GM21447 (cell line): ENCODE measurements at regions not wholly inside any gene's neighbourhood (a gene's known extent, or its start where the extent isn't known, plus 50 kb on each side); places are given as distances from the start of the nearest gene placed in this dataset.
"Not testable (repeated sequence)": the region's sequence is repeated elsewhere in the genome, so short reads cannot be mapped to it uniquely, and the experiment has no call there.

Experiments
- ATAC-seq: cut with Tn5 transposase; IDR thresholded peaks from one replicate; pipeline ENCODE4 v1.9.1; 2021; ENCODE audit not compliant: unreplicated experiment

DNA sequence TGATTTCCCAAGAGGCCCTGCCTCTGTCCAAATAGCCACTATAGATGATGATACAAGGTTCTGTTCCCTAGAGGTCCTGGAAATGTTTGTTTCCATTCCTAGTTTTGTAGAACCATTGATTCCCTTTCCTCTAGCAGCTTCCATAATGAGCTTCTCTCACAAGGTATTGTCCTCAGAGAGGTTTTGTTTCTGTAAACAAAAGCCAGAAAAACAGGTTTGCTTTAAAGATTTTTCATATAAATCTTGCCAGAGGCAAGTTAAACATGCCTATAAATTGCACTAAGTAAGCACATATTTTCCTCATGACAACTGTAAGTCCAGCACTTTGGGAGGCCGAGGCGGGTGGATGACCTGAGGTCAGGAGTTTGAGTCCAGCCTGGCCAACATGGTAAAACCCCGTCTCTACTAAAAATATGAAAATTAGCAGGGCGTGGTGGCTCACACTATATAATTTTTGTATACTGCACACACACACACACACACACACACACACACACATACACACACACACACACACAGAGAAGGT is 1787.7 kb downstream of the EFNA5 start:
- ATAC-seq: no peak

DNA sequence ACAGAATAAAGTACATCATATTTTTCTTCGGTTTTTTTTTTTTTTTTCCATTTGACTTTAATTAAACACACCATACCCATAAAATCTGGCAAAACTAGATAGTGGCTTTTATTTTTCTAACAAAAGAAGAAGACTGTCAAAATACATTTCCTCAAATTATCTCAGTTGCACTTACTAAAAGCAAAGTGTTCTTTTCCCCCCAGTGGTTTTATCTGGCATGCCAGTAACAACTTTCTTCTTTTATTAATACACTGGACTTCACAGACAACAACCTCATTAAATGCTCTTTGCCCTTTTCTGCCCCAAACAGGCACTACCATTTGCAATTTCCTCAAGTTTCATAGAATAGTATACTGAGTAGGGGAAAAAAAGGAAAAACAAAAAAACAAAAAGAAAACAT is 1792.3 kb downstream of the EFNA5 start:
- no peak for ATAC-seq

DNA sequence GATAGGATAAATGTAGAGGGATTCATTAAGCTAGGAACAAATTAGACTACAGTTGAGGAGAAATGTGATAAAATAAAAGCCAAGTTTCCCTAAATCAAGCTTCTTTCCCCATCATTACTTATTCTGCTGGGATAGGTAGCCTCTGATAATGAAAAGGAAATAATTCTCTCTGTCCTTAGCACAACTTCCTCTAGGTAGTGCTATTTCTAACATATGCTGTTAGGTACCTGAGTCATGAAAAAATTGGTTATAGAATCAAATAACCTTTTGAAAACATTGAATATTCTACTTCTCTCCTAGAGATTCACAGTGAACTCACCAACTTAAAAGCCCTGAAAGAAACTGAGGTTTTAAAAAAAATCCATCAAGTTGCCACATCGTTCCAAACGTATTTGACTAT is 1793.1 kb downstream of the EFNA5 start:
- no peak for ATAC-seq

DNA sequence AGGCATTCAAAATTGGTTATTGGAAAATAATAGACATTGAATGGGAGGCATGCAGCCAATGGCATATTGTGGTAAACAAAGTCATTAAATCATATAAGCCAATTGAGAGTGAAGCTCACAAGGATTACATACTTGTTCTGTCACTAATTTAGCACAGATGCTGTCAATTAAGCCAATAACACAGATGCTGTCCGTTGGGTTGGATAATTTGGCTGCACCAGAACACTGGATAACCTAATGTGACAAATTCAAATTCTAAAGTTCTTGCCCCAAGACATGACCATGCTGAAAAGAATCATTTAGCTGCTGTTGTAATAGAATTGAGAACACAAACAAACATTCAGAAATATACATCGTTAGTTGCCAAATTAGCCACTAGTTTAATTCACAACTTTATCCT is 1796.4 kb downstream of the EFNA5 start:
- ATAC-seq: no peak

DNA sequence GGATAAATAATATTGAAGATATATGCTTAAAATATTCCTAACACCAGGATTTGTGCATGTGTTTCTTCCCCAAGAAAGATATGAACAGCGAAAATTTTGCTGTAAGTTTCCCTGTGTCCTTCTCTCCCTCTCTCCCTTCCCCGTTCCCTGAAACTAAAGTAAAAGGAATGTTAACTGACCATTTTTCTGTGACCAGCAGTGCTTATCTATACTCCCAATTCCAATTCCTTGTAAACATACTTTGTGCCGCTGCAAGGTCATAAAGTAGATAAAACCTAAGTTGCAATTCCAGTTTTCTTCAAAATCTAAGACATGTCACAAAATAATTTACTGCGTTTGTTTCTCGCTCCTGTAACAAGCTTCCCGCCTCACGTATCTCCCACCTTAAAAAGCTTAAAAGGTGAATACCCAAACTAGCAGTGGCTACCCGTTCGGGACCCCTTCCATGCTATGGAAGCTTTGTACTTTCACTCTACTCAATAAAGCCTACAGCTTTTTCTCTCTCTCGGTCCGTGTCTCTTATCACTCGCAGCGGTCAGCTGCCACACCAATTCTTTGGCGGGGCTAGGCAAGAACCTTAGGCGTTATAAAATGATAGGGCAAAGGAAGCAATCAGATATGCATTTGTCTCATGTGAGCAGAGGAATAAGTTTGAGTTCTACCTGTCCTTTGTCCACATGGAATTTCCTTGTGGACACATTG is 1798.0 kb downstream of the EFNA5 start:
- ATAC-seq: no peak

DNA sequence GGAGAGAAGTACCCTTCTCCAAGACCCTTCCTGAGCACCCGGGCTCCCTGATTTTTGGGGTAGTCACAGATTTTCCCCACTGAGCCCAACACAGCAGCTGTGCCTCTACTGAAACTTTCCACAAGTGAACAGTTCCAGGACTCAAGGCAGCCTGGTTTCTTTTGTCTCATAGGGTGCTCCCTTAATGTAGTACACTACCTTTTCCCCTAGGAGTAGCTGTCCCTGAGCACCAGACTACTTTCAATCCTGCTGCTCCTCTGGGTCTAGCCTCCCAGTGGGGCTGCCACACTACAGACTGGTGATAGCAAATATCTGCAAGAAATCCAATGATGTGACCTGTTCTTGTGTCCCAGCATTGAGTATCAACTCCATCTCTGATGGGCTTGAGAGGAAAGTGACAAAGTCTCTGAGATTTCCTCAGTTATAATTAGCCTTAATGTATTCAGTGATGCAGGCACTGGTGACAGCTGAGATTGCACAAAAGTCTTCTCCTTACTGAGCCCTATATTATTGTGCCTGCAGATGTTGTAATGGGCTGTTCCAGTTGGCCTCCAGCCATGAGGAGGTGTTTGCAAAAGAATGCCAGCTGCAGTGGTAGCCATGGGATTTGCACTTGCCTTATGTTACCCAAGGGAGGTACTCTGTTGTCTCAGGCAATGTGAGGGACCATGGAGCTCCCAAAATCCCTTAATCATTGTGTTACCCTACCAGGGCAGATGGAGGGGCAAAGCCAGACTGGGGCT is 1802.5 kb downstream of the EFNA5 start:
- no peak for ATAC-seq

DNA sequence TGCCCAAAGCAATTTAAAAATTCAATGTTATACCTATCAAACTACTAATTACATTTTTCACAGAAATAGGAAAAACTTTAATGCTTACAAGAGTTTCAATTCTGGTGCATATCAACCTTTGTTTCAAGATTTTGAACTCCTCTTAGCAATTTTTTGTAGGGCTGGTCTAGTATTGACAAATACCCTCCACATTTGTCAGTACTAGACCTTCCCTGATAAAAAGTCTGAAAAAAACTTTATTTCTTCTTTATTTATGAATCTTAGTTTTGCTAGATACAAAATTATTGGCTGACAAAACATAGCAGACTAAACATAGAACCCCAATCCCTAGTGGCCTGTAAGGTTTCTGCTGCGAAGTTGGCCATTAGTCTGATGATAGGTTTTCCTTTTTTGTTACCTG is 1804.9 kb downstream of the EFNA5 start:
- ATAC-seq: no peak

DNA sequence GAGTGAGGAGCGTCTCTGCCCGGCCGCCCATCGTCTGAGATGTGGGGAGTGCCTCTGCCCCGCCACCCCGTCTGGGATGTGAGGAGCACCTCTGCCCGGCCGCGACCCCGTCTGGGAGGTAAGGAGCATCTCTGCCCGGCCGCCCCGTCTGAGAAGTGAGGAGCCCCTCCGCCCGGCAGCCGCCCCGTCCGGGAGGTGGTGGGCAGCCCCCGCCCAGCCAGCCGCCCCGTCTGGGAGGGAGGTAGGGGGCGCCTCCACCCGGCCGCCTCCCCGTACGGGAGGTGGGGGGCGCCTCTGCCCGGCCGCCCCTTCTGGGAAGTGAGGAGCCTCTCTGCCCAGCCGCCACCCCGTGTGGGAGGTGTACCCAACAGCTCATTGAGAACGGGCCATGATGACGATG is 1811.4 kb downstream of the EFNA5 start:
- not testable (repeated sequence) for ATAC-seq

DNA sequence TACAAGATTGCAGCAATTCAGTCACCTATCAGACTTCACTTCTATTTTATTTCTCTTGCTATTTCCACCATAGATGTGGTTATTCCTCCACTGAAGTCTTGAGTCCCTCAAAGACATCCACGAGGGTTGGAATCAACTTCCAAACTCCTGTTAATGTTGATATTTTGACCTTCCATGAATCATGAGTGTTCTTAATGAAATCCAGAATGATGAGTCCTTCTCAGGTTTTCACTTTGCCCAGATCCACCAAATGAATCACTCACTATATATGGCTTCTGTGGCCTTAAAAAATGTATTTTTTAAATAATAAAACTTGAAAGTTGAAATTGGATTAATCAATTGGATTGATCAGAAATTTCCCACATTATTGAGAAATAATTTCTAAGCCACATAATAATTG is 1821.0 kb downstream of the EFNA5 start:
- ATAC-seq: no peak

DNA sequence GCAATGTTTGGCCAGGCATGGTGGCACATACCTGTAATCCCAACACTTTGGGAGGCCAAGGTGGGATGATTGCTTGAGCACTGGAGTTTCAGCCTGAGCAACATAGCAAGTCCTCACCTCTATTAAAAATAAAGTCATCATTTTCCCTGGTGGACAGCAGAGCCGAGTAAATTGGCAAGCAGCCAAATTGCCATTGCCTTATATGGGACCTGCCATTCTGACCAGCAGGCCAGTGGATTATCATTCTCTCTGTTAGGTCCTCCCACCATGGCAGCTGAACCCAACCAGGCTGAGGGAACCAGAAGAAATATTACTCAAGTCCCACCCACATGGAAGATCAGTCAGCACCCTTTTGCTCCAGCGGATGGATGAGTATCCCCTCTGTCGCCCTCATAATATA is 1829.9 kb downstream of the EFNA5 start:
- ATAC-seq: no peak

DNA sequence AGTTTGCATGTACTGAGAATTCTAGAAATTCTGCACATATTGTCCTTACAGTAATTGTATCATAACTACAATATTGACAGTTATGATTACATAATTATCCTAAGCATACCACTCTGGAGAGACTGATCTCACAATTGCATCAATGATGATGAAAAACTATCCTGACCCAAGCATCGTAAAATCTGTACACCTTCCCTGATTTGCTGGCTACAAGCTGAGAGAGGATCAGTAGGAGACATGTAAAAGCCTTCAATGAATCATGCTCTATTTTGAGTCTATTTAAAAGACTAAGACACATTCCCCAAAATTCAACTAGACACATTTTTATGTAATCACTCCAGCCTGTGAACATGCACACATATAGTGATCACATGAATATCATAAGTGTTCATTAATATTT is 1833.8 kb downstream of the EFNA5 start:
- ATAC-seq: no peak

DNA sequence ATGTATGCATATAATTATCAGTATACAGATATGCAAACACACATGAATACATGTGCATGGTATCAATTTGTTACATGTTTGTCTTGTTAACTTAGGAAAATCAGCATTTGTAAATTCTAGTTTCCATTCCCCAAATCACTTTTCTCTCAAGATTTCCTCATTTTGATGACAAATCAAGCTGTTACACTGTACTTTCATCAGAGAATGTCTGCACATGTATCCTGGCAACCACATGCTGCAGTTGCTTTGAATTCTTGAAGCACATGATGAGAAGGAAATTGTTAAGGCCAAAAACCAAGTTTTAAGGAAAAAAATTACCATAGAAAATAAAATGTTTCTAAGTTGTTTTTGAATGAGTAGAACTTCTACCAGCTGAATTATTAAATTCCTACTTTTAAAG is 1834.5 kb downstream of the EFNA5 start:
- ATAC-seq: no peak

DNA sequence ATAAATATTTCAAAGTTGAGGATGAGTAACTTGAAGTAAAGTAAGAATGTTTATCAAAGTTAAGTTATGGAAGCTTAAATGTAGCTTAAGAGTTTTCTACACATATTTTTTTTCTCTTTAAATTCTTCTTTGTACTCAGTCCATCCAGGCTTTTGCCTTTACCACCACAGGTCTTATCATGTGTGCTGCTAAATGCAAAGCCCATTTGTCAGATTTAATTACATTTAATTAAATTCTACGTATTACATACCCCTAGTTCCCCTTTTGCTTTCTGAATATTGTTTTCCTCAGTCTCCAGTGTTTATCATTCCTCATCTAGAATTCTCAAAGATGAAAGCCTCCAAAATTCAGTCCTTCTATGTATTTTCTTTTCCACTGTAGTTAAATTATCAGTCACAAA is 1841.9 kb downstream of the EFNA5 start:
- no peak for ATAC-seq

DNA sequence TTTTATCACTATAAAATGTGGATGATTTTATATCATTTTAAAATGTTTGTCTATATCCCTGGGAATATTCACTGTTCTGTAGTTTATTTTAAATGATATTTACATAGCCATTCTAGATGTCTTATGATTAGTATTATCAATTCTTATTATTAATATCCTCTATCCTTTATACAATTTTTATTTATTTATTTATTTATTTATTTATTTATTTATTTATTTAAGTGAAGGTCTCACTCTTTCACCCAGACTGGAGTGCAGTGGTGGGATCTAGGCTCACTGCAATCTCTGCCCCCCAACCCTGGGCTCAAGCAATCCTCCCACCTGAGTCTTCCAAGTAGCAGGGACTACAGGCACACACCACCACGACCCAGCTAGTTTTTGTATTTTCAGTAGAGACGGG is 1848.9 kb downstream of the EFNA5 start:
- no peak for ATAC-seq

DNA sequence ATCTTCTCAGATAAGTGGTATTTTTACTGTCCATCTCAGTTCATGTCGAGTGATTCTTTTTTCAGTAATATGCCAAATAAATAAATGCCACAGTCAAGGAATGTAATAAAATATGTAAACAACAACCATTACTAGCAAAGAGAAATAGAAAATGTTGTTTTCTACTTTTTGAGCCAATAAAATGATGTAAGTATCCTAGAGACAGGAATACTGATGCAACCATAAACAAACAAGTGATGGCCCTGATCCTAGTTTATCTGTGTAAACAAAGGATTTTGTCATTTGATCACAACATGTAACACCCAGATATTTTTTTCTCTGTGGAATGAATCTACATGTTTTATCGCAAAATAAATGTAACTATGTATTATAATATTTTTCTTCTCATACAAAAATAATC is 1852.8 kb downstream of the EFNA5 start:
- ATAC-seq: no peak

DNA sequence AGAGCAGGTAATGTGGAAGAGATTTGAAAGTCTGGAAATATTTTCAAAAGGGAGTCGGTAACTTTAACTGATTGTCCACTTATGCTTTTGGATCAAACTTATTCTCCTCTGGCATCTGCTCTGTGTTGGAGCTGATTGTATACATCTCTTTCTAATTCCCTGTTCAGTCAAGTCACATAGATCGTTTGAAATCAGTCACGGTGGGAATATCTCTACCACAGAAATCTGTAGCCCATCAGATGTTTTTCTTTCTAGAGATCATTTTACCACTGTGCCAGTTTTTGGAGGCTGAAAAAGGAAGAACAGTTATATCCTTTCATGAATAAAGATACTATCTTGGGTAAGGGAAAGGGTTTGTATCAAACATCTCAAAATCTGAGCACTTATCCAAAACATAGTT is 1853.3 kb downstream of the EFNA5 start:
- ATAC-seq: no peak

DNA sequence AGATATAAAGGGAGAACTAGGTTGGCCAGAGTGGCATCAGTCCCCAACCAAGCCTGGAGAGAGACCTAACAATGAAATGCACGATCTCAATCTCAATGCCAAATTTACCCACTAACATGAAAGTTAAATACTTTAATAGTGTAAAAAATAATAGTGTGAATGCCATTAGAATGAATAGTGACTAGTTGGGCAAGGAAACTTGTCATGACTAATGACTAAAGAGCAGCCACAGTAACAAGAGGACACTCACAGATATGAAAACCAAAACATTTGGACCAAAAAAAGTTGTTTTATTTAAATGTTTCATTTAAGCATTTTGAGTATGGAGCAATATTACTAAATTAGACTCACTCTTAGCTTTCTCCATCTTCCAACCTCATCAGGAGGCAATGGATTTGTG is 1853.8 kb downstream of the EFNA5 start:
- ATAC-seq: no peak

DNA sequence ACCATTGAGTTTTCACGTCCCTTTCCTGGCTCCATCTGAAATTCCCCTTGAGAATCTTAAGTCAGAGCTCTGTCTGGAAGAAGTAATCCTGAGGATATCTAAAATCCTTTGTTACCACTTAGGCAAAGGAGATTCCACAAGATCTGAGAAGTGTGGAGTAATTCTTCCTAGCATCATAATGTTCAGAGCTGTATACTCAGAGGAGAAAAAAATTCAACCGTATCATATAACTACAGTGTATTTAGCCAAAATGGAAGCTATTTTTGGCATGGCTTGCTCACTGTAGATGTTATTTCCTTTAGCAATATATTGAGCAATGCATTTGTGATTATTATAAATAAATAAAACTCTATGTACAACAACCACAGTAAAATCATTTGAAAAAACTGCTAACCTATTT is 1858.4 kb downstream of the EFNA5 start:
- no peak for ATAC-seq

DNA sequence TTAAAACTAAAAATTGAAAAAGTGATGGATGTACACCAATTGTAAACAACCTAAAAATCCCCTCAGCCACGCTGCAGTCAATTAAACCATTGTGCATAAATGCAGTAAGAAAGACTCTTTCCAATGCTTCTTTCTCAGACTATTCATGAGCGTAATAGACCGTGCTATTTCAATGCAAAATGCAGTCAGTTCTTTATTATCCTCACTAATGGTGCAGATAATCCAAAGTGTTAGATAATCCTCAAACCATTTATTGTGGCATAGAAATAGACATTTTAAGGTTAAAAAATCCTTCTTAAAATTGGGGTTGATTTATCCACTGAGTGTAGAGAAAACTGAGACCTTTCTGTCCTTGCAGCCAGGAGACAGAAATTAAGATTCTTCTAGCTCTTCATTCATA is 1862.8 kb downstream of the EFNA5 start:
- no peak for ATAC-seq

DNA sequence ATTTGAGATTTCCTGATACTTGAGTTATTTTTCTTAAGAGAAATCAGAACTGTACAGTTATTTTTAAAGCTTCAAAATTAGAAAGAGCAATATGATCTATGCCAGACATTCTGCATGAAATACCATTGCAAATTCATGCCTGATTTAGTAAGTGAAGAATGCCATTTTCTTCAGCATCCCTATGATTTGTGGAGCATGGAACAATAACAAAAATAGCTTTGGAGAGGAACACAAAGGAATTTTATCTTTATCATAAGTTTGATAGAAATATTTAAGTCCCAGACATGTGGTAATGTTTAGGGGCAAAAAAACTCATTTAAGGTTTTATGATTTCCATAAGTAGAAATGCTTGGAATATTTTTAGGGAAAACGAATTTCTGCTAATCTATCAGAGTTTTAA is 1863.4 kb downstream of the EFNA5 start:
- no peak for ATAC-seq

DNA sequence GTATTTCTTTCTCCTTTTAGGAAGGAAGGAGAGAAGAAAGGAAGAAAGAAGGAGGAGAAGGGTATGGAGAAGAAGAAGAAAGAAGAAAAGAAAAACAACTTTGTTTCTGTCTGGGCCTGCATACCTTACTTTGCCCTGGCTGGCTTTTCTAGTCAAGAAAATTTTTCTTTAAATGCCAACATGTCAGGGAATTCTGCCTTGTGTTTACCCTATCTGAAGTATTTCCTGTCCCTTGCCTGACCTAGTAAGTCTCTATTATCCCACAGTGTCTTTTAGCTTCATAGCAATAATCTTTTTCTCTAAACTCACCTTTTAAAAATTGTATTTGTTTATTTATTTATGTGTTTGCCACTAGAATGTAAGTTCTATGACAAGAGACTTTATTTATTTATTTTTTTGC is 1864.1 kb downstream of the EFNA5 start:
- no peak for ATAC-seq

DNA sequence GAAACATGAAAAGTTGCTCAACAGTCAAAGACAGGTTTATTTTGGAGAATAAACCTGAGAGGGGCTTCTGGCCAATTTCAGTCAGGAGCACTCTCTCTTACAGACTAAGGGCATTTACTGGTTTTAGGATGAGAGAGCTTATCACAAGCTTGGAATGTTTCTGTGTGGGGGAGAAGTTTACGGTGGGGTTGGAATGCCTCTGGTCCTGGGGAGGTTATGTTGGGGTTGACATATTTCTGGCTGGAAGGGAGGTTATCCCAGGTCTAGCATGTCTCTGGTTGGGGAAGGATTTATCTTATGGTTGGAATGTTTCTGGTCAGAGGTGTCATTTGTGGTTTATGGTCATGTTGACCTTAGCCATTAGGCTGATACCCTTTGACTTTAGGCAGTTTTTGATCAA is 1867.3 kb downstream of the EFNA5 start:
- ATAC-seq: no peak

DNA sequence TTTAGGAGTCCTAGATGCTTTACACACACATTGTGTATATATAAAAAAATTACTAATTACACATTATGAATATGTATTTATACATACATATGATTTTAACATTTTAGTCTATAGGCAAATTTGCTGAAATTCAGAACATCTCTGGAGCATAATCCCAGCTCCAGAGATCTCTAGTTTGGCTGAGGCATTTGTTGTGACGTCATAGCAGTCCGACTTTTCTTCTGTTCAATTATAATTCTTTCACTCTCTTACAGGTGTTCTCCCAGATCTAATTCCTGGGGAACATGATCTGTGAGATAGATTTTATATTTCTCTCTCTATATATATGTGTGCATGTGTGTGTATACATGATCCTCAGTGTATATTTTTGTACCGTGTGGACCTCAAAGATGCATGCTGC is 1876.2 kb downstream of the EFNA5 start:
- no peak for ATAC-seq
